ENCODE measurements at regions not wholly inside any gene's neighbourhood (a gene's known extent, or its start where the extent isn't known, plus 50 kb on each side); places are given as distances from the start of the nearest gene placed in this dataset.

DNA sequence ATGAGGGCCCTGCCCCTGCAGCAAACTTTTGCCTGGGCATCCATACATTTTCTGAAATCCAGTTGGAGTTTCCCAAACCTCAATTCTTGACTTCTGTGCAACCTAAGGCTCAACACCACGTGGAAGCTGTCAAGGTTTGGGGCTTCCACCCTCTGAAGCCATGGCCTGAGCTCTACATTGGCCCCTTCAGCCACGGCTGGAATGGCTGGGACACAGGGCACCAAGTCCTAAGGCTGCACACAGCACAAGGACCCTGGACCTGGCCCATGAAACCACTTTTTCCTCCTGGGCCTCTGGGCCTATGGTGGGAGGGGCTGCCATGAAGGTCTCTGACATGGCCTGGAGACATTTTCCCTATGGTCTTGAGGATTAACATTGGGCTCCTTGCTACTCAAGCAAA lies 266.3 kb downstream of the LRIG3 start:
- no peaks in the 10 kb centered on the region for H3K4me1 Mint-ChIP-seq (ENCODE audit: unreplicated experiment)
- H3K36me3 Mint-ChIP-seq: no peaks in the 10 kb centered on the region
- peaks cover 4% of the 10 kb centered on the region for H3K9me3 Mint-ChIP-seq
- H3K27me3 Mint-ChIP-seq: no peaks in the 10 kb centered on the region
- H3K4me3 Mint-ChIP-seq: no peak overlapping the region
- TF ChIP-seq, protein P1, sequence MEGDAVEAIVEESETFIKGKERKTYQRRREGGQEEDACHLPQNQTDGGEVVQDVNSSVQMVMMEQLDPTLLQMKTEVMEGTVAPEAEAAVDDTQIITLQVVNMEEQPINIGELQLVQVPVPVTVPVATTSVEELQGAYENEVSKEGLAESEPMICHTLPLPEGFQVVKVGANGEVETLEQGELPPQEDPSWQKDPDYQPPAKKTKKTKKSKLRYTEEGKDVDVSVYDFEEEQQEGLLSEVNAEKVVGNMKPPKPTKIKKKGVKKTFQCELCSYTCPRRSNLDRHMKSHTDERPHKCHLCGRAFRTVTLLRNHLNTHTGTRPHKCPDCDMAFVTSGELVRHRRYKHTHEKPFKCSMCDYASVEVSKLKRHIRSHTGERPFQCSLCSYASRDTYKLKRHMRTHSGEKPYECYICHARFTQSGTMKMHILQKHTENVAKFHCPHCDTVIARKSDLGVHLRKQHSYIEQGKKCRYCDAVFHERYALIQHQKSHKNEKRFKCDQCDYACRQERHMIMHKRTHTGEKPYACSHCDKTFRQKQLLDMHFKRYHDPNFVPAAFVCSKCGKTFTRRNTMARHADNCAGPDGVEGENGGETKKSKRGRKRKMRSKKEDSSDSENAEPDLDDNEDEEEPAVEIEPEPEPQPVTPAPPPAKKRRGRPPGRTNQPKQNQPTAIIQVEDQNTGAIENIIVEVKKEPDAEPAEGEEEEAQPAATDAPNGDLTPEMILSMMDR (conservative IDR thresholded peaks at IDR 0.05): no peak
- H3K27ac Mint-ChIP-seq: no peak overlapping the region
- no peak for DNase-seq (ENCODE audit: extremely low spot score, unreplicated experiment)

DNA sequence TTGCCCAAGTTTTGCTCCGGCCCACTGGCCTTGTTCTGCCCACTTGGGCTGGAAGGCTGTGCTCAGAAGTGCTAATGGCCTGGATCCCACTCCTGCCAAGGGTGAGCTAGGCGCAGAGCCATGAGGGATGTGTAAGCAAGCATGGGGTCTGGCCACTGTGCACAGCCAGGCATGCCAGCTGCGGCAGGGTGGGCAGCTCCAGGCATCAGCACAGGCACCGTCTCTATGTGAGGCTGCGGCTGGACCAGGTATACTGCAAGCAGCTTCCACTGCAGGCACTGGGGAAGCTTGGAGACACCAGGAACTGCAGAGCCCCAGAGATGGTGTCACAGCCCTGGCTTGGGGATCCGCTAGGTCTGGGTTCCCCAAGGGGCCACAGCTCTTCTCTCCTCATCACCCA lies 264.9 kb downstream of the LRIG3 start:
- no peak for DNase-seq (ENCODE audit: extremely low spot score, unreplicated experiment)
- Mint-ChIP-seq H3K4me3 (no peak overlapping the region), H3K27ac (no peak overlapping the region), H3K4me1 (ENCODE audit: unreplicated experiment) (no peaks in the 10 kb centered on the region), H3K36me3 (no peaks in the 10 kb centered on the region), H3K9me3 (peaks cover 4% of the 10 kb centered on the region), H3K27me3 (no peaks in the 10 kb centered on the region)
- TF ChIP-seq, protein P1 (conservative IDR thresholded peaks at IDR 0.05): no peak

DNA sequence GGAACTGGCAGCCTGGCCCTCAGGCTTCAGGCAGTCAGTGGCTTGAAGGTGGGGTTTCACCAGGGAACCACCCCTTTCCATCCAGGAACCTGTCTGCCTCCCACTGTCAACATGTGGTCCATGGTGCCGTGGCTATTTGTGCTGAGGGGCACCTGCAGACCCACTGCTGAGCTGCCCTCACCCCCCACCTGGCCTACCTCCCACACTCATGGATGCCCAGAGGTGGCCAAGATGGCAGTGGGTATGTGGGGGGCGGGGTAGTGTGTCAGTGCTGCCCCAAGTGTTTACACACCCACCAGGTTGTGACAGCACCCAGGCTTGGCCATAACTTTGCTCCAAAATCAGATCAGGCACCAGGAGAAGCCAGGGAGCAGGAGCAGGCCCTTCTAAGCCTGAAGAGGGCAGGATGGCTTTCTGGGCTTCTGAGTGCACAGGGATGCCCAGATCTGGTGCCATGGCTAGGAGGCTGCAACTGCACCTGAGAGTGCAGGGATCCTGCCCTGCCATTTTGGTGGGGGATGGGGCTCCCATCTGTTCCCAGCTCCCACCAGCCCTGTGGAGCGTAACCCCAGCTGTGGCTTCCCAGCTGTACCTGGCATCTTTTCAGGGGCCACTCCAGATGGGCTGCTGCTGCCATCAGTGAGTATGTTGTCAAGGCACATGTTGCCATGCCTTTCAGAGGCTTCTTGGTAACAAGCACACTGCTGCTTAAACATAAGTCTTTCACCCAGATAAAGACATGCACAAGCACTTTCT lies 263.9 kb downstream of the LRIG3 start:
- H3K36me3 Mint-ChIP-seq: no peaks in the 10 kb centered on the region
- no peak overlapping the region for H3K4me3 Mint-ChIP-seq
- peaks cover 4% of the 10 kb centered on the region for H3K9me3 Mint-ChIP-seq
- TF ChIP-seq, protein P1 (conservative IDR thresholded peaks at IDR 0.05): no peak
- H3K27ac Mint-ChIP-seq: no peak overlapping the region
- H3K4me1 Mint-ChIP-seq (ENCODE audit: unreplicated experiment): no peaks in the 10 kb centered on the region
- H3K27me3 Mint-ChIP-seq: no peaks in the 10 kb centered on the region
- DNase-seq (ENCODE audit: extremely low spot score, unreplicated experiment): no peak

DNA sequence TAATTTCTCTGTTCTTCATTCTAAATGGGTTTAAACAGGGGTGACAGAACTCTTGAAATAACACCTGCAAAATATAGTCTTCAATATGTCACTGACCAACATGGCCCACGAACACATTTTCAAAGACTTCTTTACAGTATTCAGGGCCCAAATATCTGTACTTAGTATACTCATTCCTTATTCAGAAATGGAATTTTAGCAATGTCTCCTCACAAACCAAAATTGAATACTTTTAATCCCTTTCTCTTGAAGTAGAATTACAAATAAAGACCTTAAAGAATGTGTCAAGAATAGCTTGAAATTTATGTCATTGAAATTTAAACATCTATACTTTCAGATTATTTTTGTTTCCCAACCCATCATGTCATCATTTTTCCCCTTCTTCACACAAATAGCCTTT lies 263.1 kb downstream of the LRIG3 start:
- H3K4me3 Mint-ChIP-seq: no peak overlapping the region
- H3K36me3 Mint-ChIP-seq: no peaks in the 10 kb centered on the region
- H3K27ac Mint-ChIP-seq: no peak overlapping the region
- peaks cover 4% of the 10 kb centered on the region for H3K9me3 Mint-ChIP-seq
- no peak for DNase-seq (ENCODE audit: extremely low spot score, unreplicated experiment)
- H3K27me3 Mint-ChIP-seq: no peaks in the 10 kb centered on the region
- H3K4me1 Mint-ChIP-seq (ENCODE audit: unreplicated experiment): no peaks in the 10 kb centered on the region
- TF ChIP-seq, protein P1 (conservative IDR thresholded peaks at IDR 0.05): no peak

DNA sequence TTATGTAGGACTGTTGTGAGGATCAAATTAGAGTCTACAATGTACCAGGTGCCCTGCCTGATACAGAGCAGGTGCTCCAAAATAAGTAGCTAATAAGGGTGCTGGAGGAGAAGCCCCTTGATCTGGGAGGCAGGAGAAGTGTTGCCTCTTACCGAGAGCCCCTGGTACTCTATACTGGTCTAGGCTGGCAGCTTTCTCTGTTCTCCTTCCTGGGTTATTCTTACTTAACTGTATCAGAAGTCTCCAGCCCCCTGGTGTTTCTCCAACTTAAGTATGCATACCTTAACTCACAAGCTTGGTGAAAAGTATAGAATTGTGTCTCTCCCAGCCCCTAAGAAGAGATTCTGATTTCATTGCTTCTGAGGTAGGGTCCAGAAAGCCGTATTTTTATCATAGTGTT lies 254.9 kb downstream of the LRIG3 start:
- H3K9me3 Mint-ChIP-seq: no peaks in the 10 kb centered on the region
- H3K27me3 Mint-ChIP-seq: no peaks in the 10 kb centered on the region
- no peaks in the 10 kb centered on the region for H3K36me3 Mint-ChIP-seq
- TF ChIP-seq, protein P1 (conservative IDR thresholded peaks at IDR 0.05): no peak
- H3K27ac Mint-ChIP-seq: no peak overlapping the region
- no peak overlapping the region for H3K4me3 Mint-ChIP-seq
- no peaks in the 10 kb centered on the region for H3K4me1 Mint-ChIP-seq (ENCODE audit: unreplicated experiment)
- DNase-seq (ENCODE audit: extremely low spot score, unreplicated experiment): no peak

Data from type B pancreatic cell (in vitro differentiated cells).